HCT116 (cell line): ENCODE measurements at regions not wholly inside any gene's neighbourhood (a gene's known extent, or its start where the extent isn't known, plus 50 kb on each side); places are given as distances from the start of the nearest gene placed in this dataset.

ENCODE experiments used
- ATAC-seq: fragments of 200-7000 bp; cut with Tn5 transposase; 2 replicates; pipeline ENCODE4 v1.9.1; 2020; ENCODE audit warnings: mild to moderate bottlenecking, moderate library complexity
- BruUV-seq: library from RNA; stranded (reverse); fragments of 400-500 nt; replicated peaks from 2 replicates; lab custom pipeline; 2021; lab: Mats Ljungman, UMichigan
- CTCF ChIA-PET: fragments of 300-600 bp; sonication (Branson Sonifier 250); formaldehyde crosslinking; loops from one replicate; lab custom pipeline; 2021; ENCODE audit warnings: antibody characterized with exemption; lab: Charles Lee
- POLR2A ChIA-PET: fragments of 300-600, 350-600 bp; sonication (Branson Sonifier 250); formaldehyde crosslinking; loops from one replicate; lab custom pipeline; 2021; ENCODE audit warnings: antibody characterized with exemption; lab: Charles Lee
- RAD21 ChIA-PET, 2 experiments: fragments of 300-600 bp; sonication (Branson Sonifier 250); formaldehyde crosslinking; loops; one replicate each; lab custom pipeline; 2023; ENCODE audit warnings: low total read pairs in 2 of 2; ENCODE audit not compliant: uncharacterized antibody in 2 of 2, unreplicated experiment in 2 of 2, low non-redundant PET in 1 of 2; lab: Charles Lee
- DNase-seq: peaks from one replicate; pipeline ENCODE4 v3.0.0-alpha.2; 2010; ENCODE audit warnings: low read depth, low spot score
- H2AFZ ChIP-seq: fragments of 200-600 bp; shearing (Covaris generic), sonication (generic); 2 replicates; pipeline ENCODE4 v1.6.1; 2017; ENCODE audit warnings: low read depth, mixed run types, mixed read lengths, antibody characterized with exemption, low read length; ENCODE audit not compliant: poor library complexity, severe bottlenecking
- H3K27ac ChIP-seq: 2 replicates; pipeline ENCODE4 v1.5.1; 2012; ENCODE audit warnings: low read depth, low read length
- H3K27me3 ChIP-seq: fragments of 200-600 bp; sonication (generic); 2 replicates; pipeline ENCODE4 v1.6.1; 2016; ENCODE audit warnings: mixed run types, low read length, mixed read lengths; ENCODE audit not compliant: insufficient read depth
- H3K36me3 ChIP-seq, 2 experiments: fragments of 200-500 bp in 1 of 2; fragments of 200-600 bp in 1 of 2; sonication (Bioruptor generic) in 1 of 2; sonication (generic) in 1 of 2; 2 replicates each; pipeline versions ENCODE4 v1.5.1 to v1.6.1; 2014 to 2016; ENCODE audit warnings: low read length in 2 of 2, inconsistent platforms in 1 of 2, mixed read lengths in 1 of 2, mixed run types in 1 of 2; ENCODE audit not compliant: insufficient read depth in 2 of 2, control insufficient read depth in 1 of 2
- H3K4me1 ChIP-seq, 2 experiments: fragments of 200-600 bp in 1 of 2; sonication (generic) in 1 of 2; 2 replicates each; pipeline versions ENCODE4 v1.5.1 to v1.6.1; 2012 to 2017; ENCODE audit warnings: low read length in 2 of 2, inconsistent platforms in 1 of 2, mild to moderate bottlenecking in 1 of 2, mixed read lengths in 1 of 2, mixed run types in 1 of 2, moderate library complexity in 1 of 2; ENCODE audit not compliant: insufficient read depth in 2 of 2, control insufficient read depth in 1 of 2
- H3K4me2 ChIP-seq: fragments of 200-600 bp; sonication (generic); 2 replicates; pipeline ENCODE4 v1.6.1; 2017; ENCODE audit warnings: mixed run types, low read length, mixed read lengths
- H3K4me3 ChIP-seq, 2 experiments: fragments of 200-600 bp in 1 of 2; sonication (generic) in 1 of 2; replicated peaks in 1 of 2; 2 replicates each; pipeline ENCODE4 v1.5.1; 2011 to 2016; ENCODE audit warnings: low read length in 2 of 2, control low read depth in 1 of 2, low read depth in 1 of 2, mild to moderate bottlenecking in 1 of 2, mixed read lengths in 1 of 2, mixed run types in 1 of 2
- H3K79me2 ChIP-seq: fragments of 200-600 bp; sonication (generic); 2 replicates; pipeline ENCODE4 v1.6.1; 2017; ENCODE audit warnings: mild to moderate bottlenecking, mixed run types, low read length, moderate library complexity, mixed read lengths; ENCODE audit not compliant: insufficient read depth
- H3K9ac ChIP-seq: fragments of 200-600 bp; sonication (generic); 2 replicates; pipeline ENCODE4 v1.6.1; 2016; ENCODE audit warnings: low read length, mixed read lengths
- H3K9me2 ChIP-seq: fragments of 200-600 bp; sonication (generic), shearing (Covaris generic); 2 replicates; pipeline ENCODE4 v1.6.1; 2017; ENCODE audit warnings: mixed run types, mild to moderate bottlenecking, moderate library complexity; ENCODE audit not compliant: insufficient read depth
- H3K9me3 ChIP-seq, 2 experiments: fragments of 200-500 bp in 1 of 2; fragments of 200-600 bp in 1 of 2; sonication (Bioruptor generic) in 1 of 2; sonication (generic) in 1 of 2; 2 replicates each; pipeline ENCODE4 v1.6.1; 2014 to 2017; ENCODE audit warnings: low read length in 2 of 2, mixed read lengths in 2 of 2, inconsistent platforms in 1 of 2, low read depth in 1 of 2, mild to moderate bottlenecking in 1 of 2, mixed run types in 1 of 2, moderate library complexity in 1 of 2; ENCODE audit not compliant: control insufficient read depth in 1 of 2, insufficient read depth in 1 of 2
- H4K20me1 ChIP-seq: fragments of 200-600 bp; sonication (generic), shearing (Covaris generic); 2 replicates; pipeline ENCODE4 v1.6.1; 2017; ENCODE audit warnings: mixed run types, mild to moderate bottlenecking, moderate library complexity; ENCODE audit not compliant: insufficient read depth
- ATF3 ChIP-seq: IDR thresholded peaks from 2 replicates; pipeline ENCODE4 v1.6.1; 2012
- CBX3 ChIP-seq: IDR thresholded peaks from 2 replicates; pipeline ENCODE4 v1.6.1; 2012; ENCODE audit warnings: low read depth
- CEBPB ChIP-seq: IDR thresholded peaks from 2 replicates; pipeline ENCODE4 v1.6.1; 2012; ENCODE audit warnings: low read depth
- CTCF ChIP-seq, 3 experiments: fragments of 200-600 bp in 1 of 3; sonication (generic) in 1 of 3; IDR thresholded peaks in 2 of 3; conservative IDR thresholded peaks in 1 of 3; 2 replicates each; pipeline ENCODE4 v1.5.1; 2012 to 2017; ENCODE audit warnings: low read depth in 2 of 3, low read length in 2 of 3, antibody characterized with exemption in 1 of 3, borderline replicate concordance in 1 of 3, control low read depth in 1 of 3, mild to moderate bottlenecking in 1 of 3, mixed read lengths in 1 of 3, mixed run types in 1 of 3, moderate library complexity in 1 of 3; ENCODE audit not compliant: insufficient read depth in 1 of 3
- EGR1 ChIP-seq: IDR thresholded peaks from 2 replicates; pipeline ENCODE4 v1.6.1; 2012; ENCODE audit warnings: low read depth
- EZH2 ChIP-seq: fragments of 200-600 bp; sonication (generic); IDR thresholded peaks from 2 replicates; pipeline ENCODE4 v1.6.1; 2017; ENCODE audit warnings: antibody characterized with exemption, mixed run types
- FOSL1 ChIP-seq: IDR thresholded peaks from 2 replicates; pipeline ENCODE4 v1.6.1; 2012; ENCODE audit warnings: low read depth
- JUND ChIP-seq: IDR thresholded peaks from 2 replicates; pipeline ENCODE4 v1.6.1; 2012
- MAX ChIP-seq: IDR thresholded peaks from 2 replicates; pipeline ENCODE4 v1.6.1; 2012
- RAD21 ChIP-seq: IDR thresholded peaks from 2 replicates; pipeline ENCODE4 v1.6.1; 2012; ENCODE audit warnings: low read depth, mild to moderate bottlenecking
- REST ChIP-seq: IDR thresholded peaks from 2 replicates; pipeline ENCODE4 v1.6.1; 2012; ENCODE audit warnings: low read depth
- SIN3A ChIP-seq: IDR thresholded peaks from 2 replicates; pipeline ENCODE4 v1.6.1; 2012; ENCODE audit warnings: low read depth
- SP1 ChIP-seq: IDR thresholded peaks from 2 replicates; pipeline ENCODE4 v1.6.1; 2012; ENCODE audit warnings: low read depth
- TCF7L2 ChIP-seq: IDR thresholded peaks from 2 replicates; pipeline ENCODE4 v1.7.0; 2011; ENCODE audit warnings: borderline replicate concordance, inconsistent platforms; ENCODE audit not compliant: insufficient read depth, insufficient read length; ENCODE audit errors: extremely low read depth
- YY1 ChIP-seq: IDR thresholded peaks from 2 replicates; pipeline ENCODE4 v1.6.1; 2011; ENCODE audit warnings: low read length, low read depth, moderate library complexity, mild to moderate bottlenecking; ENCODE audit not compliant: insufficient replicate concordance; ENCODE audit errors: extremely low read depth
- ZBTB33 ChIP-seq: IDR thresholded peaks from 2 replicates; pipeline ENCODE4 v1.6.1; 2011; ENCODE audit warnings: mild to moderate bottlenecking, low read length, moderate library complexity; ENCODE audit not compliant: insufficient replicate concordance; ENCODE audit errors: extremely low read depth
- ZFX ChIP-seq: fragments of 450-650 bp; IDR thresholded peaks from 2 replicates; pipeline ENCODE4 v1.6.1; 2017
- ZNF274 ChIP-seq: fragments of 200-500 bp; sonication (Bioruptor generic); IDR thresholded peaks from 2 replicates; pipeline ENCODE4 v1.6.1; 2014; ENCODE audit warnings: mild to moderate bottlenecking, low read depth, low read length, inconsistent platforms
- intact Hi-C: fragments of 100-400 bp; cut with micrococcal nuclease; formaldehyde crosslinking; loops from 2 replicates; pipeline ENCODE4 v1.10.0; 2022

- Histone ChIP-seq H3K9me2 (no peaks in the 10 kb centered on the region), H3K79me2 (no peaks in the 10 kb centered on the region), H3K27me3 (no peaks in the 10 kb centered on the region), H3K36me3 (no peaks in the 10 kb centered on the region), H3K4me1 (peaks cover 3 to 5% of the 10 kb centered on the region in 2 experiments; a peak in 1 of 4 replicates), H3K27ac (no peak overlapping the region), H2AFZ (no peak overlapping the region), H3K9me3 (no peaks in the 10 kb centered on the region), H3K4me2 (no peak overlapping the region), H3K4me3 (no peak overlapping the region), H3K9ac (no peak overlapping the region), H4K20me1 (no peaks in the 10 kb centered on the region)
- intact Hi-C loops: no loop called here
- no peak for ATAC-seq
- no TSS peak for BruUV-seq
- CTCF ChIA-PET: no interaction called here
- POLR2A ChIA-PET: no interaction called here
- RAD21 ChIA-PET: no interaction called here
- DNase-seq: no peak
- TF ChIP-seq CTCF (IDR thresholded peaks at IDR 0.05 in 2 of 3, conservative IDR thresholded peaks at IDR 0.05 in 1 of 3; ENCODE audit: borderline replicate concordance in 1 of 3, insufficient read depth in 1 of 3, low read depth in 2 of 3, low read length in 2 of 3): no peak
- TF ChIP-seq ZNF274: no peak
- no peak for TF ChIP-seq MAX
- TF ChIP-seq ZFX: no peak
- TF ChIP-seq REST: no peak
- no peak for TF ChIP-seq SIN3A
- no peak for TF ChIP-seq CEBPB
- no peak for TF ChIP-seq EGR1
- no peak for TF ChIP-seq RAD21
- TF ChIP-seq ZBTB33: no peak
- no peak for TF ChIP-seq CBX3
- TF ChIP-seq FOSL1: no peak
- TF ChIP-seq YY1: no peak
- no peak for TF ChIP-seq TCF7L2
- no peak for TF ChIP-seq ATF3
- no peak for TF ChIP-seq JUND
- no peak for TF ChIP-seq SP1
- no peak for TF ChIP-seq EZH2
These were observed 228.0 kb upstream of the MAGI2 start for GRCh38 chr7:79681454-79681853.
